HG03064 (cell line): ENCODE measurements at regions not wholly inside any gene's neighbourhood (a gene's known extent, or its start where the extent isn't known, plus 50 kb on each side); places are given as distances from the start of the nearest gene placed in this dataset.

ENCODE experiments used
- ATAC-seq: cut with Tn5 transposase; IDR thresholded peaks from one replicate; pipeline ENCODE4 v1.9.1; 2021; ENCODE audit warnings: low read depth; ENCODE audit not compliant: unreplicated experiment

DNA sequence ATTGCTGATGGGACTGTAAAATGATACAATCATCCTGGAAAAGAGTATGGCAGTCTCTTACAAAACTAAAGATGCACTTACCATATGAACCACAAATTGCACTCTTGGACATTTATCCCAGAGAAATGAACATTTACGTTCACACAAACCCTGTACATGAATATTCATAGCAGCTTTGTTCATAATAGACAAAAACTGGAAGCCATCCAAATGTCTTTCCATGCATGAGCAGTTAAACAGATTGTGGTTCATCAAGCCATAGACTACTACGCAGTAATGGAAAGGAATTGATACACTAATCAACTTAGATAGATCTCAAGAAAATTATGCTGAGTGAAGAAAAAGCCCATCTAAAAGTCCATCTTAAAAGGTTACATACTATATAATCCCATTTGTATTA is 156.1 kb upstream of the SLC39A10 start:
- ATAC-seq: no peak

DNA sequence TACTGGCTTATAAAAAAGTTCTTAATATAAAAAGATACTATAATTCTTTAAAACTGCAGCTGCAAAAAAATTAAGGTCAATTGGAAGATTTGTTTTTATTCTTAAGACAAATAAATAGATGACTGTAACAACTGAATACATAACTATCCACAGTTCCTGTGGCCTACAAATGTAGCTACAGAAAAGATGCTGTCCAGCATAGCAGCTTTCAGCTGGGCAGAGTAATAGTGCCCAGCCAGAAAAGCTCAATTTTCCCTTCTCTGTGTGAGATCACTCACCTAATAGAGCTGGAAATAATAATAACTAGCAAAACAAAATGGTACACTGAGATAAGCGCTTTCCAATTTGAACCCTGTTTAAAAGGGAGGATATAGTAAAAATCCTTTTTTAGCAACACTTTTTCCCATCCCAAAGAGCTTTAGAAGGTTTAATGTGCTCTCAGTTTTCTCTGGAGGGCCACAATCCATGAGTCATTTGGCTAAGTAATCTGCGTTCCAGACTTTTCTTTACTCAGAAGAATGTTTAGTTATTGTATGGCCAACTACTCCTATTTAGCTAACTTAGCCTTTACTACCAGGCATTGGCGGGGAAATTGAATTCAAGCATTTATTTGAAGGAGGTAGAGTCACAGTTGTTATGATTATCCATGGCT is 158.1 kb upstream of the SLC39A10 start:
- no peak for ATAC-seq

DNA sequence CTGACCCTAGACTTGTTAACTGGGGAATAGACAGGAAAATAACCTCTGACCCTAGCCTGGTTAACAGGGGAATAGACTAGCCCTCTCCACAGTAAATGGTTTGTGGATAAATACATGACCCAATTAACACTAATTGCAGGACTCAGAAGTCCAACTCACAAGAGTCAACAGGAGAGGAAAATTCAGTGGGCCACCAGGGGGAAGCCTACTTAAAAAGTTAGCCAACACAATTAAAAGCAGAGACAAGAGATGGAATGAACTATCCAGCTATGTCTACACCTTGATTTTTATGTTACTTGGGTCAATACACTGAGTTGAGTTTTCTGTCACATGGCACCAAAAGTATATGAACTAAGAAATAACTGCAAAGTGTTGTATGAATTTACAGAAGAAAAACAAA is 158.8 kb upstream of the SLC39A10 start:
- ATAC-seq: no peak

DNA sequence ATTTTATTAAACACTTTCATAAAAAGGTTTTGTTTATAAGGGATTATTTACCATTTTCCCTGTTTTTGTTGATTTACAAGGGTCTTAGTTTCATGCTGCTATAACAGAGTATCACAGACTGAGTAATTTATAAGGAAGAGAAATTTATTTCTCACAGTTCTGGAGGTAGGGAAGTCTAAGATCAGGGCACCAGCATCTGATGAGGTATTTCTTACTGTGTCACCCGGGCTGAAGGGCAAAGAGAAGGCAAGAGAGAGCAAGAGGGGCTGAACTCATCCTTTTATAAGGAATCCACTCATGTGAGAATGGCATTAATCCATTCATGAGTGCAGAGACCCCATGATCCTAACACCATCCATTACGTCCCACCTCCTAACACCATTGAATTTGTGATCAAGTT is 160.0 kb upstream of the SLC39A10 start:
- no peak for ATAC-seq

DNA sequence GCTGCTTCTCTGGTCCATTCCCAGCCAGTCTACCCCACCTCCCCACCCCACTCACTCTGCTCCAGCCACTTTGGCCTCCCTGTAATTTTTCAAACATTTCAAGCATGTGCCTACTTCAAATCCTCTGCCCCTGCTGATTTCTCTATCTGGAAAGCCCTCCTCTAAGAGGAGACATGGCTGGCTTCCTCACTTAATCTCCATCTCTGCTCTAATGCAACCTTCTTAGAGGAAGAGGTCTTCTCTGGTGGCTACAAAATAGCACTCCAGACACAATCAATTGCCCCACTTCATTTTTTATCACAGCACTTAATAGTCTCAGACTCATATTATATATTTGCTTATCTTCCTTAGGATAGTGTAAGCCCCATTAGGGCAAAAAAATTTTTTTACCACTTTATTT is 161.1 kb upstream of the SLC39A10 start:
- ATAC-seq: no peak

DNA sequence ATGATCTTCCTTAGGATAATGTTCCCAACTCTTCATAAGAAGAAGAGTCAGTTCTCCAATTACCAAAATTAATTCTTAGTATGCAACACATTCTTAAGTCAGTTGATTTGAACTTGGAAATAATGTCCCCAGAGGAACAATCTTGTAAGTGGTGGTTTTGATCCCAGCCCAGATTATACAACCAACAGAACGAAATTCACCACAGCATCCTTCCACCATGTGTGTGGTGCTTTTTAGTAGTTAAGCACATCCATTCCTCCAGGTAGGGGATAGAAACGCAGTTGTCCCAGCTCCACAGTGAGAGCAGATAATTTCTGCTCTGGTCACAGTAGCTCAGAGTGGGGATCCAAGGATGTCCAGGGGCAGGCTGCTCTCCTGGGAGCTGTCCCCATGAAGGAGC is 161.7 kb upstream of the SLC39A10 start:
- ATAC-seq: no peak

DNA sequence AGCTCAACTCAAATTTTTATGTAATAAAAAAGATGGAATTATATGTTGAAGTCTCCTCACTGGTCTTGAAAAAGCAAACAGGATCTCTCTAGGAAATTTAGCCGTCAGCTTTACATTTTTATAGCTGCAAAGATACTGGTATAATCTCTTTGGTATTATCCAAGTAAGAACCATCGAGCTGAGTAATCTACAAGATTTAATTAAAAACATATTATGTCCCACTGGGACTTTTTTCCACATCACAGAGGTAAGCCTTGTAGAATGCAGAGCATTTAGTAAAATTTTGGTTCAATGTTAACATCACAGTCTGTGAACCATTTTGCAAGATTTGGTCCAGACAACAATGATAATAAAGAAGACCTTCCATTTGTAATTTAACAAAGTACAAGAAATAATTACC is 162.6 kb upstream of the SLC39A10 start:
- ATAC-seq: no peak

DNA sequence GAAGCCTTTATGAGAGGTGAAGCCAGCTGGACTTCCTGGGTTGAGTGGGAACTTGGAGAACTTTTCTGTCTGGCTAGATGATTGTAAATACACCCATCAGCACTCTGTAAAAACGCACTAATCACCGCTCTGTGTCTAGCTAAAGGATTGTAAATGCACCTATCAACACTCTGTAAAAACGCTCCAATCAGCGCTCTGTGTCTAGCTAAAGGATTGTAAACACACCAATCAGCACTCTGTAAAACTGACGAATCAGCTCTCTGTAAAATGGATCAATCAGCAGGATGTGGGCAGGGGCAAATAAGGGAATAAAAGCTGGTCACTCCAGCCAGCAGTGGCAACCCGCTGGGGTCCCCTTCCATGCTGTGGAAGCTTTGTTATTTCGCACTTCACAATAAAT is 163.6 kb upstream of the SLC39A10 start:
- no peak for ATAC-seq

DNA sequence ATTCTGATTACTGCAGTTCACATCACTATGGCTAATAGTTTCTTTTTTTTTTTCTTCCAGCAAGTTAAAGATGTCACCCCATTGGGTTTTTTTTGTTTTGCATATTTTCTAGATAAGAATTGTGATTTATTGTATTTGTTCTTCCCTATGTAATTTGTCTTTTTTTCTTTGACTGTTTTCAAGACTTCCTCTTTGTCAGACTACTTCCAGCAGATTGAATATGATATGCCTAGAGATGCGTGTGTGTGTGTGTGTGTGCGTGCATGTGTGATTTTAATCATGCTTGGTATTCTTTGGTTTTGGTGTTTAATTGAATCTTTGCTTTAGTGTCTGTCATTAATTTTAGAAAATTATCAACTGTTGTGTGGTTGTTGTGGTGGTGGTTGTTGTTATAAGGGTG is 166.7 kb upstream of the SLC39A10 start:
- ATAC-seq: no peak

DNA sequence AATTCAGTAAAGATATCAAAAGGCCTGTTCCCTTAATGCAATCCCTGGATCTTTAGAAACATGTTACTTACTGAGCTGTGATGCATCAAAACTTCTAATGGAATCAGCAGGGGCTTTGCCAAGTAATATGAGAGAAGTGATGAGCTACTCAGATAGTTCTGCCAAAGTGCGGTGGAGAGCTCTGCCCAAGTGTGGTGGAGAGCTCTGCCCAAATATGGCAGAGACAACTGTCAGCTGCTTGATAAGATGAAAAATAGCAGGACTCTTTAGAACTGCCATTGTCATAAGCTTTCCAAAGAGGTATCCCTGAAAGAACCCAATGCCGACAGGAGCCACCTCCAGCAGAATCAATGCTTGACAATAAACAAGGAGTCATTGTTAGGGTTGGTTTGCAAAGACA is 167.9 kb upstream of the SLC39A10 start:
- ATAC-seq: no peak

DNA sequence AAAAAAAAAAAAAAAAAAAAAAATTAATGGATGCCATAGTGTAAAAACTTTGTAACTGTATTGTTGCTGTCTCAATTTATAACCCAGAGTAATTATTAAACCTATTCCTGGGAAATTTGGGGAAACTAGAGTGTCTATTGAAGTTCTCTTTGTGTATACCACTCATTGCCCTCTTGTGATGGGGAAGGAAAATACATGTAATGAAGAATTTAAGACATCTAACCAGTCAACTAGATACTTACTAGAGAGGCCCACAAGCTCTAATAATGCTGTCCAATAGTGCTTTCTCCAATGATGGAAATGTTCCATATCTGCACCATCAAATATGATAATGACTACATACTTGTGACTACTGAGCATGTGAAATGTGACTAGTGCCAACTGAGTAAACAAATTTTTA is 168.5 kb upstream of the SLC39A10 start:
- no peak for ATAC-seq

DNA sequence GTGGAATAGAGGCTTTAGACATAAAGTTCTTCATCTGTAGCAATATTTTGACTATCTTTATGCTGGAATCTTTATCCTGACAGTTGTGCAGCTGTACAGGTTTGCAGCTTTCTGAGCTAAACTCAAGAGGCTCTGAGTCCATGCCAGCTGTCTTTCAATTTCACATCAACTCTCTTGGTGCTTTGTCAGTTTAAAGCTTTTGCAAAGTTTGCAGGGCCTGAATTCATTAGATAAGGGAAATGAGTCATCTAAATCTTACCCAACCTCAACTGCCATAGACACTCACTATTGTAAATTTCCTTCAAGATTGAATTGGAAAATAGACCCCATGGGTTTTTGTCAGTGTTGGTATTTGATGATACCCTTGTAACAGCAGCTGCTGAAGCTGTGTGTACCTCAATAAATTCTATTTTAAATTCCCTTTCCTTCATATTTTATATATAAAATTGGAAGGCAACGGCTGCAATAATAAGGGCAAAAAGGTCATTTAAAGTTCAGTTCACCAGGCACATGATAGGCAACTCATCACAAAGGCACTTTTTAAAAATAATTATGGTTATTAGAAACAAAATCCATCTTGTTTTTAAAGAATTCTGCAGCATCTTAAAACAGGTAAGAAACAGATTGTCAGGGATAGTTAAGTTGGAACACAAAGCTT is 169.9 kb upstream of the SLC39A10 start:
- peak; percentile 98 for ATAC-seq

DNA sequence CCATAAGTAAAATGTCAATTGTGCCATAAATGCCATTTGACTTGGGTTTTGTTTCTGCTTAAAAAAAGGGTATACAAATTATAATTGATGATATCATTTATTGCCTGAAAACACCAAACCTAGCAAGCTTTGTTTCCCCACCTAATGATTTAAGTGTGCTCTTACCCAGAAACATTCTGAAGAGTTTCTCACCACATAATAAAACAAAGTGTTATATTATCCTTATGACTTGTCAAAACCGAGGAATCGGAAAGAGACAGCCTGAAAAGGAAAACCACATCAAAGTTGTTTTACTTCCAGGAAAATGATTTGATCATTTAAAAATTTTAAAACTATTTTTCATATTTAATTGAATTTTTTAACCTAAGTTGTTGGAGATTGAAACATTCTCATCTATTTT is 170.5 kb upstream of the SLC39A10 start:
- no peak for ATAC-seq

DNA sequence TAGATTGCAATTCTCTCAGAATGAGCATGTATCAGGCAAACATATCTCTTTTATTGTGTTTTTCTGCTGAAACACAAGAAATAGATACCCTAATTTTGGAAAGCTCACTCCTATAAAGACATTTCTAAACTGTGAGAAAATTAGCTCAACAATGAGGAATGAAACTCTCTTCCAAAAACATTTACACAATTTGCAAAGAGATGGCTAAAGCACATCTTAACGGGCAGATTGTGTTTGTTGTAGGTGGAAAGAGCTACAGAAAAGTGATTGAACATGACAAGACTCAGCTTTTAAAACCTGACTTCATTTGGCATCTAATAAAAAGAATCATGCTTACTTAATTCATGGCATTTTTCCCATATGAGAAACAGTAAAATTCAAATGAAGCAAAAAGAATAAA is 175.0 kb upstream of the SLC39A10 start:
- ATAC-seq: no peak

DNA sequence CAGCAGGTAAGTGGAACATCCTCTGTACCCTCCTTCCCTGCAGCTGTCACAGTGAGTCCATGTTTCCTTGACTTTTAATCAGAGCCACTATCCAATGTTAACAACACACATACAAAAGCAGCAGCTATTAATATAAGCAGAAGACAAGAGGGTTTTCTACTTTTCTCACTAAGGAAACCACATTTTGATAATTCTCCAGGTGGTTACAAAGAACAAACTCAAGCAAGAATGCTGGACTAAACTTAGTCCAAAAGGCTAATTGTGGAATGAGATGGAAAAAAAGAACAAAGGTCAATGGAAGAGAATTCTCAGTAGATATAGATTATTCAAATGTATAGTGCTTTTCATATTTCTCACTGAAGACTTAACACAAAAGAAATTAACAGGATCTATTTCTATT is 176.9 kb upstream of the SLC39A10 start:
- no peak for ATAC-seq

DNA sequence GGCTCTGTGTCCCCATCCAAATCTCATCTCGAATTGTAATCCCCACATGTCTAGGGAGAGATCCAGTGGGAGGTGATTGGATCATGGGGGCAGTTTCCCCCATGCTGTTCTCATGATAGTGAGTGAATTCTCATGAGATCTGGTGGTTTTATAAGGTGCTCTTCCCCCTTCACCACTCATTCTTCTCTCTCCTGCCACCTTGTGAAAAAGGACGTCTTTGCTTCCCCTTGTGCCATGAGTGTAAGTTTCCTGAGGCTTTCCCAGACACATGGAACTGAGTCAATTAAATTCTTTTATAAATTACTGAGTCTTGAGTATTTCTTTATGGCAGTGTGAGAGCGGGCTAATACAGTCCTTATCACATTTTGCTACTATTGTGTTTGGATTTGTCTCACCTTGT is 177.6 kb upstream of the SLC39A10 start:
- ATAC-seq: no peak

DNA sequence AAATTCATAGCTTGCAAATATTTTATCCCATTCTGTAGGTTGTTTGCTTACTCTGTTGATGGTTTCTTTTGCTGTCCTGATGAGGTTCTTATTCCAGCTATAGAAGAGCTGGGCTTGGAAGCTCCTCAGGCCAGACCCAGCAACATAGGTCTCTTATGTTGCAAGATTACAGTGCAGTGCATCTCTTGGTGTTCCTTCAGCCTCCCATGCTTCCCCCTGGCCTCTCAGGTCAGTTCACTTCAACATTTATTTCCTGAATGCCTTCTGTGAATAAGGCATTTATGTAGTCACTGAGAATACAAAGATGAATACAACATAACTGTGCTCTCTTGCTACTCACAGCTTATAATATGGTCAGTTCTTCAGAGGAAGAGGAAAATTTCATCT is 179.0 kb upstream of the SLC39A10 start:
- ATAC-seq: no peak

DNA sequence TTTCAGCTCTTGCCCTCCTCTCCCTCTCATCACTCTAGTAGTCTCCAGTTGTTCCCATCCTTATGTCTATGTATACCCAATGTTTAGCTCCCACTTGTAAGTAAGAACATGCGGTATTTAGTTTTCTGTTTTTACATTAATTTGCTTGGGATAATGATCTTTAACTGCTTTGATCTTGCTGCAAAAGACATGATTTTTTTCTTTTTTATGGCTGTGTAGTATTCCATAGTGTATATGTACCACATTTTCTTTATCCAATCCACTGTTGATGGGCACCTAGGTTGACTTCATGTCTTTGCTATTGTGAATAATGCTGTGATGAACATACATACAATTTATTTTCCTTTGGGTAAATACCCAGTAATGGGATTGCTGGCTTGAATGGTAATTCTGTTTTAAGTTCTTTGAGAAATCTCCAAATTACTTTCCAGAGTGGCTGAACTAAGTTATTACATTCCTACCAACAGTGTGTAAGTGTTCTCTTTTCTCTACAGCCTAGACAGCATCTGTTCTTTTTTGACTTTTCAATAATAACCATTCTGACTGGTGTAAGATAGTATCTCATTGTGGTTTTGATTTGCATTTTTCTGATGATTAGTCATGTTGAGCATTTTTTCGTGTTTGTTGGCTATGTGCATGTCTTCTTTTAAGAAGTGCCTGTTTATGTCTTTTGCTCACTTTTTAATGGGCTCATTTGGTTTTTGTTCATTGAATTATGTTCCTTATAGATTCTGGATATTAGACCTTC is 179.6 kb upstream of the SLC39A10 start:
- no peak for ATAC-seq

DNA sequence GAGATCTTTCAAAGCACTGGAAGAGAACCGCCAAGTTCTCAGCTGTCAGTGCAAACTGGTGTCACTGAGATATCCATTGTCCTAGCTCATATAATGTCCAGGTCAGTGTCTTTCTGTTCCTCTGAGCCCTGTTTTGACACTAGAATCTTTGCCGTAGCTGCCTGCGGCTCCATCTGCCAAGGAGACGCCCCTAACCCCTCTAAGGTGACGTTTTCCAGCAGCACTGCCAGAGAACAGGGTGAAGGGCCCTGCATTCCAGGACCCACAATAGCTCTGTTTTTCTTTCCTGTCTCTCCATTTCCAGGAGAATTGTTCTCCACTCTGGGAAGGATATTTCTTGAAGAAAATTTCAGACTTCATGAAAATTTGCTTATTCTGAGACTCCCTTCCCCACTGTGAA is 181.7 kb upstream of the SLC39A10 start:
- ATAC-seq: no peak

DNA sequence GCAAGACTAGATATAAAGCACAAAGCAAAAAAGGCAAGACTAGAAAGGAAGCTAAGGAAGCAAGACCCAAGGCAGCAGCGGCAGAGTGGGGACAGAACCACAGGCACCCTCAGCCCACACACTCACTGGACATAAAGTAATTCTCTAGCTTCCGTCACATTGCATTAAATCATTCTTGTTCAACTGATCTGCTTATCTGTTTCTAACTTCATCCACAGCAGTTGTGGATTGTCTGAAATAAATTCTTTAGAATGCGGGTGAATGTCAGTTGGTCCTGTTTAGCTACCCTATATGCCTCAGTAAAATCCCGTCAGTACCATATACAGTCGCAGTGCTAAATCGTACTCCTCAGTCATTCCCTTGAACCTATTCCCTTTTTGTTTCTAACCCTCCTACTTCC is 183.2 kb upstream of the SLC39A10 start:
- ATAC-seq: no peak

DNA sequence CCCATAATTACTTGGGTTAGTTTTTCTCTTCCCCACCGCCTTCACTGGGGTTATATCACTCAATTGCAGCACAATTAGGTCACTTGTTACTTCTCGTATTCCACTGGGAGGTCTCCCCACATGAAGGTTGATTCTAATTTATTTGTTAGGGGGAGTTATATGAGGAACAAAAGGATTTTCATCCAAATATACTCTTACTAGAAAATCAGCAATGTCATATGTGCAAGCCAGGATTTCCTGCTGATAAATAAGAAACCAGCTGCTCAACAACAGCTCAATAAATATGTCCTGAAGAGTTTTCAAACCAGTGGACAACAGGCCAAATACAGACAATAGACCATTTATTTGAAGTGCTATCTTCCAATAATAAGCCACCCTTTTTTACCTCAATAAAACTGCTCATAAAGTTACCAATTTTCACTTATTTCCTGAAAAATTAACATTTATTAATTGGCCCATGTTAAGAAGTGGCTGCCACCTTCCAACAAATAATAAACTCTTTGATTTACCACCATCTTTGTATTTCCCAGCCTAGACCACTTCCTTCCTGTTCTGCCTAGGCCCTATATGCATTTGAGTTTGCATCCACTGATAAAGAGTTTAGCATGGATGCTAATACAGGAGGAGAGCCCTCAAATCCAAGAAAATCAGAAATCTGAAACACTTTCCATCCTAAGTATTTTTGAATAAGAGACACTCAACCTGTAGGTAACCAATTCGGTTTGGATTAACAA is 184.4 kb upstream of the SLC39A10 start:
- no peak for ATAC-seq
